ENCODE measurements at regions not wholly inside any gene's neighbourhood (a gene's known extent, or its start where the extent isn't known, plus 50 kb on each side); places are given as distances from the start of the nearest gene placed in this dataset.
"Not testable (repeated sequence)": the region's sequence is repeated elsewhere in the genome, so short reads cannot be mapped to it uniquely, and the experiment has no call there.

- in situ Hi-C loops (cut with HindIII; ENCODE audit: low sequenced_read_pairs): no loop called here
- no peak for DNase-seq (ENCODE audit: low spot score)
Observed at GRCh38 chr7:27438881-27439589, 196.4 kb downstream of the EVX1 start.

GRCh38 chr7:27442455-27442854 is 199.9 kb downstream of the EVX1 start:
- DNase-seq (ENCODE audit: low spot score): no peak

GRCh38 chr7:27449046-27449445 is 206.4 kb downstream of the EVX1 start:
- in situ Hi-C loops (cut with HindIII; ENCODE audit: low sequenced_read_pairs); DNase-seq (ENCODE audit: low spot score): not testable (repeated sequence)

More at GRCh38 chr7:27442455-27442854, 199.9 kb downstream of the EVX1 start:
- in situ Hi-C loops (cut with HindIII; ENCODE audit: low sequenced_read_pairs): no loop called here

- in situ Hi-C loops (cut with HindIII; ENCODE audit: low sequenced_read_pairs): no loop called here
- DNase-seq (ENCODE audit: low spot score): no peak
Observed at GRCh38 chr7:27453702-27454405, 208.8 kb downstream of the HIBADH start.

GRCh38 chr7:27457120-27457519 is 205.6 kb downstream of the HIBADH start:
- in situ Hi-C loops (cut with HindIII; ENCODE audit: low sequenced_read_pairs); DNase-seq (ENCODE audit: low spot score): not testable (repeated sequence)

- DNase-seq (ENCODE audit: low spot score); in situ Hi-C loops (cut with HindIII; ENCODE audit: low sequenced_read_pairs): not testable (repeated sequence)
Observed at GRCh38 chr7:27457603-27458565, 204.8 kb downstream of the HIBADH start.

- in situ Hi-C loops (cut with HindIII; ENCODE audit: low sequenced_read_pairs): no loop called here
- DNase-seq (ENCODE audit: low spot score): no peak
Observed at GRCh38 chr7:27459021-27459730, 203.5 kb downstream of the HIBADH start.

GRCh38 chr7:27459731-27460053 is 203.0 kb downstream of the HIBADH start:
- DNase-seq (ENCODE audit: low spot score): no peak
- in situ Hi-C loops (cut with HindIII; ENCODE audit: low sequenced_read_pairs): no loop called here

GRCh38 chr7:27462575-27463270 is 200.0 kb downstream of the HIBADH start:
- in situ Hi-C loops (cut with HindIII; ENCODE audit: low sequenced_read_pairs): no loop called here
- no peak for DNase-seq (ENCODE audit: low spot score)

- in situ Hi-C loops (cut with HindIII; ENCODE audit: low sequenced_read_pairs): no loop called here
- DNase-seq (ENCODE audit: low spot score): no peak
Observed at GRCh38 chr7:27464970-27465369, 197.7 kb downstream of the HIBADH start.

GRCh38 chr7:27466703-27467102 is 196.0 kb downstream of the HIBADH start:
- DNase-seq (ENCODE audit: low spot score): no peak
- in situ Hi-C loops (cut with HindIII; ENCODE audit: low sequenced_read_pairs): no loop called here

- in situ Hi-C loops (cut with HindIII; ENCODE audit: low sequenced_read_pairs): no loop called here
- no peak for DNase-seq (ENCODE audit: low spot score)
Observed at GRCh38 chr7:27472043-27472442, 190.6 kb downstream of the HIBADH start.
